H9 (cell line): ENCODE measurements at regions not wholly inside any gene's neighbourhood (a gene's known extent, or its start where the extent isn't known, plus 50 kb on each side); places are given as distances from the start of the nearest gene placed in this dataset.

Source experiments
- DNase-seq: peaks from one replicate; pipeline ENCODE4 v3.0.0-alpha.2; 2017
- H2AFZ ChIP-seq: one replicate; pipeline ENCODE4 v1.6.1; 2013; ENCODE audit warnings: mild to moderate bottlenecking, low read length, control low read depth, moderate library complexity
- H2AK5ac ChIP-seq: 2 replicates; pipeline ENCODE4 v1.6.1; 2013; ENCODE audit warnings: low read length, control low read depth, mixed read lengths; ENCODE audit not compliant: insufficient read length
- H2BK120ac ChIP-seq: one replicate; pipeline ENCODE4 v1.6.1; 2013; ENCODE audit warnings: low read depth, mild to moderate bottlenecking, low read length, control low read depth, inconsistent platforms; ENCODE audit not compliant: poor library complexity, severe bottlenecking
- H2BK12ac ChIP-seq: 2 replicates; pipeline ENCODE4 v1.6.1; 2013; ENCODE audit warnings: low read length, control low read depth, mixed read lengths, low read depth; ENCODE audit not compliant: insufficient read length
- H2BK15ac ChIP-seq: 2 replicates; pipeline ENCODE4 v1.6.1; 2013; ENCODE audit warnings: low read depth, low read length, control low read depth
- H2BK20ac ChIP-seq: one replicate; pipeline ENCODE4 v1.6.1; 2013; ENCODE audit warnings: low read depth, mild to moderate bottlenecking, low read length, control low read depth, inconsistent platforms; ENCODE audit not compliant: poor library complexity, severe bottlenecking
- H2BK5ac ChIP-seq: 2 replicates; pipeline ENCODE4 v1.6.1; 2013; ENCODE audit warnings: low read length, control low read depth, mixed read lengths; ENCODE audit not compliant: insufficient read length
- H3K14ac ChIP-seq: 2 replicates; pipeline ENCODE4 v1.6.1; 2013; ENCODE audit warnings: low read length, control low read depth; ENCODE audit not compliant: insufficient read depth
- H3K18ac ChIP-seq: 2 replicates; pipeline ENCODE4 v1.6.1; 2013; ENCODE audit warnings: low read depth, mild to moderate bottlenecking, mixed read lengths, low read length, control low read depth; ENCODE audit not compliant: insufficient read length
- H3K23ac ChIP-seq: 2 replicates; pipeline ENCODE4 v1.6.1; 2013; ENCODE audit warnings: low read length, control low read depth, mixed read lengths, low read depth; ENCODE audit not compliant: insufficient read length
- H3K23me2 ChIP-seq: 2 replicates; pipeline ENCODE4 v1.6.1; 2013; ENCODE audit warnings: low read depth, mild to moderate bottlenecking, mixed read lengths, low read length, control low read depth; ENCODE audit not compliant: insufficient read length, poor library complexity, severe bottlenecking
- H3K27ac ChIP-seq: 2 replicates; pipeline ENCODE4 v1.5.1; 2013; ENCODE audit warnings: low read length, control low read depth, mixed read lengths, low read depth; ENCODE audit not compliant: insufficient read length
- H3K27me3 ChIP-seq: 2 replicates; pipeline ENCODE4 v1.6.1; 2013; ENCODE audit warnings: low read length, control low read depth, inconsistent platforms; ENCODE audit not compliant: insufficient read depth
- H3K4ac ChIP-seq: 2 replicates; pipeline ENCODE4 v1.6.1; 2013; ENCODE audit warnings: low read depth, mild to moderate bottlenecking, control low read depth, inconsistent platforms, low read length, moderate library complexity
- H3K4me1 ChIP-seq: 2 replicates; pipeline ENCODE4 v1.6.1; 2013; ENCODE audit warnings: low read length, control low read depth, inconsistent platforms; ENCODE audit not compliant: insufficient read depth
- H3K4me2 ChIP-seq: 2 replicates; pipeline ENCODE4 v1.6.1; 2013; ENCODE audit warnings: low read length, control low read depth, mixed read lengths; ENCODE audit not compliant: insufficient read length, insufficient read depth
- H3K56ac ChIP-seq: 2 replicates; pipeline ENCODE4 v1.6.1; 2013; ENCODE audit warnings: low read depth, mild to moderate bottlenecking, mixed read lengths, low read length, control low read depth; ENCODE audit not compliant: insufficient read length
- H3K79me1 ChIP-seq: 2 replicates; pipeline ENCODE4 v1.6.1; 2013; ENCODE audit warnings: low read depth, mild to moderate bottlenecking, moderate library complexity, low read length, control low read depth, inconsistent platforms; ENCODE audit not compliant: insufficient read depth, poor library complexity, severe bottlenecking
- H3K79me2 ChIP-seq: 2 replicates; pipeline ENCODE4 v1.6.1; 2013; ENCODE audit warnings: low read length, control low read depth, inconsistent platforms; ENCODE audit not compliant: insufficient read depth
- H3K9ac ChIP-seq: 2 replicates; pipeline ENCODE4 v1.6.1; 2013; ENCODE audit warnings: low read length, control low read depth, mixed read lengths; ENCODE audit not compliant: insufficient read length; ENCODE audit errors: extremely low read depth
- H3K9me3 ChIP-seq: one replicate; pipeline ENCODE4 v1.6.1; 2013; ENCODE audit warnings: low read depth, low read length, inconsistent platforms; ENCODE audit not compliant: control insufficient read depth
- H3T11ph ChIP-seq: one replicate; pipeline ENCODE4 v1.6.1; 2013; ENCODE audit warnings: mild to moderate bottlenecking, low read length, control low read depth, inconsistent platforms
- H4K20me1 ChIP-seq: one replicate; pipeline ENCODE4 v1.6.1; 2013; ENCODE audit not compliant: control insufficient read depth, insufficient read length, insufficient read depth
- H4K5ac ChIP-seq: 2 replicates; pipeline ENCODE4 v1.6.1; 2013; ENCODE audit warnings: low read depth, mild to moderate bottlenecking, mixed read lengths, low read length, control low read depth; ENCODE audit not compliant: insufficient read length
- H4K8ac ChIP-seq: replicated peaks from 2 replicates; pipeline ENCODE4 v1.6.1; 2013; ENCODE audit warnings: low read length, control low read depth, mixed read lengths, low read depth; ENCODE audit not compliant: insufficient read length
- H4K91ac ChIP-seq: 2 replicates; pipeline ENCODE4 v1.6.1; 2013; ENCODE audit warnings: low read depth, mild to moderate bottlenecking, moderate library complexity, mixed read lengths, low read length, control low read depth; ENCODE audit not compliant: insufficient read length
- H3K27ac Mint-ChIP-seq, 3 experiments: 2 replicates in 2 of 3; 3 replicates in 1 of 3; pipeline ENCODE4 v1.8.0; 2020 to 2021; ENCODE audit warnings: mixed read lengths in 3 of 3, mild to moderate bottlenecking in 1 of 3, moderate library complexity in 1 of 3
- H3K27me3 Mint-ChIP-seq: 2 replicates; pipeline ENCODE4 v1.8.0; 2021; ENCODE audit warnings: low read depth, mild to moderate bottlenecking, moderate library complexity, mixed read lengths
- H3K36me3 Mint-ChIP-seq, 3 experiments: 2 replicates in 2 of 3; 3 replicates in 1 of 3; pipeline ENCODE4 v1.8.0; 2020 to 2021; ENCODE audit warnings: low read depth in 3 of 3, mixed read lengths in 3 of 3; ENCODE audit not compliant: insufficient read depth in 1 of 3
- H3K4me1 Mint-ChIP-seq, 2 experiments: 2 replicates each; pipeline ENCODE4 v1.8.0; 2020; ENCODE audit warnings: mixed read lengths in 2 of 2
- H3K4me3 Mint-ChIP-seq, 2 experiments: 2 replicates in 1 of 2; 3 replicates in 1 of 2; pipeline ENCODE4 v1.8.0; 2020 to 2021; ENCODE audit warnings: mild to moderate bottlenecking in 2 of 2, mixed read lengths in 2 of 2, moderate library complexity in 1 of 2
- H3K9me3 Mint-ChIP-seq, 2 experiments: 2 replicates in 1 of 2; 3 replicates in 1 of 2; pipeline ENCODE4 v1.8.0; 2020; ENCODE audit warnings: mild to moderate bottlenecking in 2 of 2, mixed read lengths in 2 of 2, moderate library complexity in 1 of 2
- WGBS: extraction: QIAGEN DNeasy Blood & Tissue Kit; methylation state at CpG from one replicate; pipeline ENCODE4 v1.1.7; 2013; ENCODE audit warnings: missing lambda C conversion rate, low lambda C conversion rate, mixed read lengths; ENCODE audit not compliant: insufficient read length; ENCODE audit errors: extremely low coverage; 5-methylcytosine and 5-hydroxymethylcytosine counted together
- TF ChIP-seq, protein P1 (sequence below): fragments of 200-600 bp; sonication (generic); conservative IDR thresholded peaks from 3 replicates; pipeline ENCODE4 v1.8.0; 2021; ENCODE audit warnings: antibody characterized with exemption, mild to moderate bottlenecking

DNA sequence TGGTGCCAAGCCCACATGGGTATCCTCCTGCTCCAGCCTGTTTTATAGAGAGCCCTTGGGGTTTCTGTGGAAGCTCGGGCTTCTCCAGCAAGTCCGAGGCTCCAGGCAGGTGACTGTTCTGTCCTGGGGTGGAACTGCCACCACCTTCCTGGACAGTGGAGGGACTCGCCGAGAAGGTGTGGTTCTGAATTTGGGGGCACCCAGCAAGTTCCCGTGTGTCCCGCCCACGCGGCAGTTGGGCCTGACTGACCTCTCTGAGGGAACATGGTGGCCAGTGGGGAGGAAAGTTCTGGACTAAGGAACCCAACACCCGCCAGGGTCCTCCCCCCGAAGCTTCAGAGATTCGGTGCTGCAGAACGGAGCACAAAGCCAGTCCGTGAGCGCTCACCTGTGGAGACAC lies 158.1 kb upstream of the C1orf174 start:
- Mint-ChIP-seq H3K9me3 (no peaks in the 10 kb centered on the region), H3K27me3 (peaks cover 4% of the 10 kb centered on the region; the same call in 1 of the 2 replicates), H3K4me3 (no peak overlapping the region), H3K27ac (no peak overlapping the region), H3K36me3 (no peaks in the 10 kb centered on the region; a peak in 1 of 7 replicates), H3K4me1 (peaks cover 3 to 10% of the 10 kb centered on the region in 2 experiments; a peak in 2 of 4 replicates)
- Histone ChIP-seq H3K23ac (no peak overlapping the region), H3K4ac (no peak overlapping the region), H3K4me1 (no peaks in the 10 kb centered on the region), H3K9me3 (no peaks in the 10 kb centered on the region), H3T11ph (no peak overlapping the region), H4K20me1 (no peaks in the 10 kb centered on the region), H2BK20ac (no peak overlapping the region), H2BK12ac (no peak overlapping the region), H2BK15ac (no peak overlapping the region), H2AFZ (no peak overlapping the region), H3K18ac (no peak overlapping the region), H3K27ac (no peak overlapping the region), H3K79me1 (no peaks in the 10 kb centered on the region), H3K14ac (no peak overlapping the region; the same call in 1 of the 2 replicates), H3K27me3 (no peaks in the 10 kb centered on the region), H3K56ac (no peak overlapping the region), H4K5ac (no peak overlapping the region), H3K9ac (no peak overlapping the region), H3K4me2 (no peak overlapping the region), H2BK5ac (no peak overlapping the region), H3K23me2 (no peaks in the 10 kb centered on the region), H2BK120ac (no peak overlapping the region), H4K8ac (no peak overlapping the region), H4K91ac (no peak overlapping the region), H2AK5ac (no peak overlapping the region), H3K79me2 (no peaks in the 10 kb centered on the region)
- WGBS = no CpG with 5 or more reads among the region's 14 CpGs
- DNase-seq = no peak
- TF ChIP-seq, protein P1, sequence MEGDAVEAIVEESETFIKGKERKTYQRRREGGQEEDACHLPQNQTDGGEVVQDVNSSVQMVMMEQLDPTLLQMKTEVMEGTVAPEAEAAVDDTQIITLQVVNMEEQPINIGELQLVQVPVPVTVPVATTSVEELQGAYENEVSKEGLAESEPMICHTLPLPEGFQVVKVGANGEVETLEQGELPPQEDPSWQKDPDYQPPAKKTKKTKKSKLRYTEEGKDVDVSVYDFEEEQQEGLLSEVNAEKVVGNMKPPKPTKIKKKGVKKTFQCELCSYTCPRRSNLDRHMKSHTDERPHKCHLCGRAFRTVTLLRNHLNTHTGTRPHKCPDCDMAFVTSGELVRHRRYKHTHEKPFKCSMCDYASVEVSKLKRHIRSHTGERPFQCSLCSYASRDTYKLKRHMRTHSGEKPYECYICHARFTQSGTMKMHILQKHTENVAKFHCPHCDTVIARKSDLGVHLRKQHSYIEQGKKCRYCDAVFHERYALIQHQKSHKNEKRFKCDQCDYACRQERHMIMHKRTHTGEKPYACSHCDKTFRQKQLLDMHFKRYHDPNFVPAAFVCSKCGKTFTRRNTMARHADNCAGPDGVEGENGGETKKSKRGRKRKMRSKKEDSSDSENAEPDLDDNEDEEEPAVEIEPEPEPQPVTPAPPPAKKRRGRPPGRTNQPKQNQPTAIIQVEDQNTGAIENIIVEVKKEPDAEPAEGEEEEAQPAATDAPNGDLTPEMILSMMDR = no peak
